ENCODE measurements at regions not wholly inside any gene's neighbourhood (a gene's known extent, or its start where the extent isn't known, plus 50 kb on each side); places are given as distances from the start of the nearest gene placed in this dataset.

- TF ChIP-seq CTCF (IDR thresholded peaks at IDR 0.05), result no peak
- no peak for TF ChIP-seq ZFX (IDR thresholded peaks at IDR 0.05; ENCODE audit: borderline replicate concordance)
These were observed 122.0 kb upstream of the ZNF438 start for GRCh38 chr10:31153692-31154091.

Measured in 22Rv1 (cell line).